ENCODE measurements at regions not wholly inside any gene's neighbourhood (a gene's known extent, or its start where the extent isn't known, plus 50 kb on each side); places are given as distances from the start of the nearest gene placed in this dataset.

GRCh38 chr17:56737421-56738161 lies 96.1 kb downstream of the C17orf67 start:
- H3K27me3 ChIP-seq: no peaks in the 10 kb centered on the region
- DNase-seq (ENCODE audit: low spot score in 2 of 2): peak; percentile 47 to 61
- H3K4me1 ChIP-seq: peaks cover 0 to 5% of the 10 kb centered on the region in 2 donors
- no peaks in the 10 kb centered on the region for H3K9me3 ChIP-seq
- intact Hi-C loops (cut with DNase I; ENCODE audit: low total_unique reads): no loop called here
- peak overlapping the region in 1 of 3 donors; percentile 39 for H3K4me3 ChIP-seq
- peak overlapping the region; percentile 55 to 56 for H3K27ac ChIP-seq
- no peaks in the 10 kb centered on the region for H3K36me3 ChIP-seq
- TF ChIP-seq CTCF (IDR thresholded peaks at IDR 0.05) (no peak), POLR2AphosphoS5 (IDR thresholded peaks at IDR 0.05) (no peak), POLR2A (IDR thresholded peaks at IDR 0.05) (no peak)

GRCh38 chr17:56739376-56739775 lies 94.3 kb downstream of the C17orf67 start:
- TF ChIP-seq POLR2AphosphoS5 (IDR thresholded peaks at IDR 0.05) (no peak), POLR2A (IDR thresholded peaks at IDR 0.05) (no peak), CTCF (IDR thresholded peaks at IDR 0.05) (no peak)
- DNase-seq (ENCODE audit: low spot score in 2 of 2): no peak
- H3K27me3 ChIP-seq: no peaks in the 10 kb centered on the region
- intact Hi-C loops (cut with DNase I; ENCODE audit: low total_unique reads): no loop called here
- no peak overlapping the region for H3K27ac ChIP-seq
- no peaks in the 10 kb centered on the region for H3K9me3 ChIP-seq
- H3K4me1 ChIP-seq: peaks cover 0 to 5% of the 10 kb centered on the region in 2 donors
- no peak overlapping the region for H3K4me3 ChIP-seq
- H3K36me3 ChIP-seq: no peaks in the 10 kb centered on the region

- peaks cover 0 to 5% of the 10 kb centered on the region in 2 donors for H3K4me1 ChIP-seq
- H3K27me3 ChIP-seq: no peaks in the 10 kb centered on the region
- H3K9me3 ChIP-seq: no peaks in the 10 kb centered on the region
- H3K36me3 ChIP-seq: no peaks in the 10 kb centered on the region
- DNase-seq (ENCODE audit: low spot score in 2 of 2): no peak
- H3K4me3 ChIP-seq: no peak overlapping the region
- intact Hi-C loops (cut with DNase I; ENCODE audit: low total_unique reads): no loop called here
- H3K27ac ChIP-seq: no peak overlapping the region
- TF ChIP-seq POLR2AphosphoS5 (IDR thresholded peaks at IDR 0.05) (no peak), CTCF (IDR thresholded peaks at IDR 0.05) (no peak), POLR2A (IDR thresholded peaks at IDR 0.05) (no peak)
Measured at GRCh38 chr17:56739776-56740175, 93.9 kb downstream of the C17orf67 start.

GRCh38 chr17:56740481-56740880 lies 93.2 kb downstream of the C17orf67 start:
- TF ChIP-seq POLR2AphosphoS5 (IDR thresholded peaks at IDR 0.05) (no peak), CTCF (IDR thresholded peaks at IDR 0.05) (no peak), POLR2A (IDR thresholded peaks at IDR 0.05) (no peak)
- H3K4me3 ChIP-seq: no peak overlapping the region
- no peaks in the 10 kb centered on the region for H3K27me3 ChIP-seq
- intact Hi-C loops (cut with DNase I; ENCODE audit: low total_unique reads): no loop called here
- no peaks in the 10 kb centered on the region for H3K9me3 ChIP-seq
- peaks cover 0 to 5% of the 10 kb centered on the region in 2 donors for H3K4me1 ChIP-seq
- no peaks in the 10 kb centered on the region for H3K36me3 ChIP-seq
- no peak overlapping the region for H3K27ac ChIP-seq
- no peak for DNase-seq (ENCODE audit: low spot score in 2 of 2)
